Left ventricle myocardium superior (tissue), 1 donor: ENCODE measurements at regions not wholly inside any gene's neighbourhood (a gene's known extent, or its start where the extent isn't known, plus 50 kb on each side); places are given as distances from the start of the nearest gene placed in this dataset.

Source experiments
- ATAC-seq: fragments of 200-7000 bp; cut with Tn5 transposase; one replicate; pipeline ENCODE4 v1.9.1; 2020; ENCODE audit warnings: mild to moderate bottlenecking, moderate library complexity
- DNase-seq: peaks from one replicate; pipeline ENCODE4 v3.0.0-alpha.2; 2020
- intact Hi-C: fragments of 100-400 bp; cut with micrococcal nuclease; formaldehyde crosslinking; loops from one replicate; pipeline ENCODE4 v1.11.0; 2022
- donor health status: DM: no; HTN: yes; CAD: no; lungs with severe emphysema.

GRCh38 chr3:194287977-194288706, 63.0 kb downstream of the CPN2 start:
- DNase-seq: no peak
- ATAC-seq: no peak
- intact Hi-C loops: no loop called here
